ENCODE measurements at regions not wholly inside any gene's neighbourhood (a gene's known extent, or its start where the extent isn't known, plus 50 kb on each side); places are given as distances from the start of the nearest gene placed in this dataset.

- TF ChIP-seq POLR2AphosphoS5 (IDR thresholded peaks at IDR 0.05), result no peak
- TF ChIP-seq, protein P1, sequence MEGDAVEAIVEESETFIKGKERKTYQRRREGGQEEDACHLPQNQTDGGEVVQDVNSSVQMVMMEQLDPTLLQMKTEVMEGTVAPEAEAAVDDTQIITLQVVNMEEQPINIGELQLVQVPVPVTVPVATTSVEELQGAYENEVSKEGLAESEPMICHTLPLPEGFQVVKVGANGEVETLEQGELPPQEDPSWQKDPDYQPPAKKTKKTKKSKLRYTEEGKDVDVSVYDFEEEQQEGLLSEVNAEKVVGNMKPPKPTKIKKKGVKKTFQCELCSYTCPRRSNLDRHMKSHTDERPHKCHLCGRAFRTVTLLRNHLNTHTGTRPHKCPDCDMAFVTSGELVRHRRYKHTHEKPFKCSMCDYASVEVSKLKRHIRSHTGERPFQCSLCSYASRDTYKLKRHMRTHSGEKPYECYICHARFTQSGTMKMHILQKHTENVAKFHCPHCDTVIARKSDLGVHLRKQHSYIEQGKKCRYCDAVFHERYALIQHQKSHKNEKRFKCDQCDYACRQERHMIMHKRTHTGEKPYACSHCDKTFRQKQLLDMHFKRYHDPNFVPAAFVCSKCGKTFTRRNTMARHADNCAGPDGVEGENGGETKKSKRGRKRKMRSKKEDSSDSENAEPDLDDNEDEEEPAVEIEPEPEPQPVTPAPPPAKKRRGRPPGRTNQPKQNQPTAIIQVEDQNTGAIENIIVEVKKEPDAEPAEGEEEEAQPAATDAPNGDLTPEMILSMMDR (IDR thresholded peaks at IDR 0.05; ENCODE audit: poor library complexity, severe bottlenecking), result no peak
- no peak for TF ChIP-seq EP300 (conservative IDR thresholded peaks at IDR 0.05; ENCODE audit: poor library complexity, severe bottlenecking)
- no peak for TF ChIP-seq MXI1 (conservative IDR thresholded peaks at IDR 0.05; ENCODE audit: poor library complexity, severe bottlenecking)
- no peak for TF ChIP-seq RAD21 (conservative IDR thresholded peaks at IDR 0.05)
- TF ChIP-seq EZH2 (IDR thresholded peaks at IDR 0.05; ENCODE audit: borderline replicate concordance, insufficient read depth, low read length, poor library complexity, severe bottlenecking), result no peak
Observed at GRCh38 chr20:18971121-18971520, 157.5 kb downstream of the SCP2D1 start.

Data from neural cell (in vitro differentiated cells).